SK-N-SH treated with all-trans-retinoic acid at 6 μM for 48 hours (cell line): ENCODE measurements at regions not wholly inside any gene's neighbourhood (a gene's known extent, or its start where the extent isn't known, plus 50 kb on each side); places are given as distances from the start of the nearest gene placed in this dataset.

Experiments used
- ARNTL ChIP-seq: fragments of 450-650 bp; formaldehyde crosslinking; IDR thresholded peaks from 2 replicates; pipeline ENCODE4 v1.5.0; 2020; ENCODE audit warnings: low read depth, mild to moderate bottlenecking, moderate library complexity, borderline replicate concordance
- OSR1 ChIP-seq: fragments of 250-450 bp; sonication (Bioruptor Pico); IDR thresholded peaks from 2 replicates; pipeline ENCODE4 v1.8.0; 2022; ENCODE audit warnings: moderate library complexity, mild to moderate bottlenecking, inconsistent platforms
- ZFP30 ChIP-seq: fragments of 450-650 bp; formaldehyde crosslinking; IDR thresholded peaks from 2 replicates; pipeline ENCODE4 v1.5.0; 2022; ENCODE audit warnings: mild to moderate bottlenecking, moderate library complexity
- ZNF565 ChIP-seq: fragments of 450-650 bp; formaldehyde crosslinking; conservative IDR thresholded peaks from 2 replicates; pipeline ENCODE4 v1.5.0; 2020; ENCODE audit warnings: low read depth, mild to moderate bottlenecking, moderate library complexity
- ZNF70 ChIP-seq: fragments of 450-650 bp; formaldehyde crosslinking; IDR thresholded peaks from 2 replicates; pipeline ENCODE4 v1.5.0; 2020; ENCODE audit warnings: mild to moderate bottlenecking, moderate library complexity
- ZNF8 ChIP-seq: fragments of 450-650 bp; formaldehyde crosslinking; IDR thresholded peaks from 2 replicates; pipeline ENCODE4 v1.5.0; 2020; ENCODE audit warnings: mild to moderate bottlenecking, moderate library complexity
- TF ChIP-seq, protein P1 (sequence below): fragments of 250-450 bp; sonication (Bioruptor Pico); IDR thresholded peaks from 2 replicates; pipeline ENCODE4 v1.8.0; 2020; ENCODE audit warnings: mild to moderate bottlenecking, moderate library complexity, borderline replicate concordance
- TF ChIP-seq, protein P2 (sequence below): fragments of 250-450 bp; sonication (Bioruptor Pico); IDR thresholded peaks from 2 replicates; pipeline ENCODE4 v1.5.0; 2020; ENCODE audit warnings: mild to moderate bottlenecking, moderate library complexity
- TF ChIP-seq, protein P3 (sequence below): fragments of 250-450 bp; sonication (Bioruptor Pico); IDR thresholded peaks from 2 replicates; pipeline ENCODE4 v1.8.0; 2021; ENCODE audit warnings: low read depth, mild to moderate bottlenecking, moderate library complexity, borderline replicate concordance
- TF ChIP-seq, protein P4 (sequence below): fragments of 250-450 bp; sonication (Bioruptor Pico); IDR thresholded peaks from 2 replicates; pipeline ENCODE4 v1.5.1; 2021; ENCODE audit warnings: mild to moderate bottlenecking, moderate library complexity

DNA sequence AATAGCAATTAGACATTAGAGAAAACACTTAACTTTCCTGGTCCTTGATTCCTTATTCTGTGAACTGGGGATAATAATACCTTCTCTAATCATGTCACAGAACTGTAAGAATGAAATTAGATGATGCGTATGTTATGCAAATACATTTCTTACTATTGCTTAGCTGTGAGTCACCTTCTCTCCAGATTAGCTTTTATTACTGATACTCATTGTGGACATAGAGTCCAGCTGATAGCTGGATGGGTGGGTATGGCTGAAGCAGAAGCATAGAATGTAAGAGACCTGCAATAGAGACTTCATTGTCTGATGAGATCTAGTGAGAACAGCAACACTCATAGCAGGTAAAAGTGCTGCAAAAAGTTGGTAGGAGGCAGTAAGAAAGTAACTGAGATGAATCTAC lies 437.2 kb upstream of the ZFP42 start:
- TF ChIP-seq, protein P1, sequence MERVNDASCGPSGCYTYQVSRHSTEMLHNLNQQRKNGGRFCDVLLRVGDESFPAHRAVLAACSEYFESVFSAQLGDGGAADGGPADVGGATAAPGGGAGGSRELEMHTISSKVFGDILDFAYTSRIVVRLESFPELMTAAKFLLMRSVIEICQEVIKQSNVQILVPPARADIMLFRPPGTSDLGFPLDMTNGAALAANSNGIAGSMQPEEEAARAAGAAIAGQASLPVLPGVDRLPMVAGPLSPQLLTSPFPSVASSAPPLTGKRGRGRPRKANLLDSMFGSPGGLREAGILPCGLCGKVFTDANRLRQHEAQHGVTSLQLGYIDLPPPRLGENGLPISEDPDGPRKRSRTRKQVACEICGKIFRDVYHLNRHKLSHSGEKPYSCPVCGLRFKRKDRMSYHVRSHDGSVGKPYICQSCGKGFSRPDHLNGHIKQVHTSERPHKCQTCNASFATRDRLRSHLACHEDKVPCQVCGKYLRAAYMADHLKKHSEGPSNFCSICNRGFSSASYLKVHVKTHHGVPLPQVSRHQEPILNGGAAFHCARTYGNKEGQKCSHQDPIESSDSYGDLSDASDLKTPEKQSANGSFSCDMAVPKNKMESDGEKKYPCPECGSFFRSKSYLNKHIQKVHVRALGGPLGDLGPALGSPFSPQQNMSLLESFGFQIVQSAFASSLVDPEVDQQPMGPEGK (CRISPR knock-in tag) = no peak
- TF ChIP-seq, protein P2, sequence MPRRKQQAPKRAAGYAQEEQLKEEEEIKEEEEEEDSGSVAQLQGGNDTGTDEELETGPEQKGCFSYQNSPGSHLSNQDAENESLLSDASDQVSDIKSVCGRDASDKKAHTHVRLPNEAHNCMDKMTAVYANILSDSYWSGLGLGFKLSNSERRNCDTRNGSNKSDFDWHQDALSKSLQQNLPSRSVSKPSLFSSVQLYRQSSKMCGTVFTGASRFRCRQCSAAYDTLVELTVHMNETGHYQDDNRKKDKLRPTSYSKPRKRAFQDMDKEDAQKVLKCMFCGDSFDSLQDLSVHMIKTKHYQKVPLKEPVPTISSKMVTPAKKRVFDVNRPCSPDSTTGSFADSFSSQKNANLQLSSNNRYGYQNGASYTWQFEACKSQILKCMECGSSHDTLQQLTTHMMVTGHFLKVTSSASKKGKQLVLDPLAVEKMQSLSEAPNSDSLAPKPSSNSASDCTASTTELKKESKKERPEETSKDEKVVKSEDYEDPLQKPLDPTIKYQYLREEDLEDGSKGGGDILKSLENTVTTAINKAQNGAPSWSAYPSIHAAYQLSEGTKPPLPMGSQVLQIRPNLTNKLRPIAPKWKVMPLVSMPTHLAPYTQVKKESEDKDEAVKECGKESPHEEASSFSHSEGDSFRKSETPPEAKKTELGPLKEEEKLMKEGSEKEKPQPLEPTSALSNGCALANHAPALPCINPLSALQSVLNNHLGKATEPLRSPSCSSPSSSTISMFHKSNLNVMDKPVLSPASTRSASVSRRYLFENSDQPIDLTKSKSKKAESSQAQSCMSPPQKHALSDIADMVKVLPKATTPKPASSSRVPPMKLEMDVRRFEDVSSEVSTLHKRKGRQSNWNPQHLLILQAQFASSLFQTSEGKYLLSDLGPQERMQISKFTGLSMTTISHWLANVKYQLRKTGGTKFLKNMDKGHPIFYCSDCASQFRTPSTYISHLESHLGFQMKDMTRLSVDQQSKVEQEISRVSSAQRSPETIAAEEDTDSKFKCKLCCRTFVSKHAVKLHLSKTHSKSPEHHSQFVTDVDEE (CRISPR knock-in tag) = no peak
- TF ChIP-seq ZFP30 (CRISPR knock-in tag) (no peak), ZNF565 (CRISPR knock-in tag) (no peak), ZNF70 (no peak), OSR1 (CRISPR knock-in tag) (no peak), ARNTL (no peak), ZNF8 (no peak)
- TF ChIP-seq, protein P3, sequence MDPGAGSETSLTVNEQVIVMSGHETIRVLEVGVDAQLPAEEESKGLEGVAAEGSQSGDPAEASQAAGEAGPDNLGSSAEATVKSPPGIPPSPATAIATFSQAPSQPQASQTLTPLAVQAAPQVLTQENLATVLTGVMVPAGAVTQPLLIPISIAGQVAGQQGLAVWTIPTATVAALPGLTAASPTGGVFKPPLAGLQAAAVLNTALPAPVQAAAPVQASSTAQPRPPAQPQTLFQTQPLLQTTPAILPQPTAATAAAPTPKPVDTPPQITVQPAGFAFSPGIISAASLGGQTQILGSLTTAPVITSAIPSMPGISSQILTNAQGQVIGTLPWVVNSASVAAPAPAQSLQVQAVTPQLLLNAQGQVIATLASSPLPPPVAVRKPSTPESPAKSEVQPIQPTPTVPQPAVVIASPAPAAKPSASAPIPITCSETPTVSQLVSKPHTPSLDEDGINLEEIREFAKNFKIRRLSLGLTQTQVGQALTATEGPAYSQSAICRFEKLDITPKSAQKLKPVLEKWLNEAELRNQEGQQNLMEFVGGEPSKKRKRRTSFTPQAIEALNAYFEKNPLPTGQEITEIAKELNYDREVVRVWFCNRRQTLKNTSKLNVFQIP (CRISPR knock-in tag) = no peak
- TF ChIP-seq, protein P4, sequence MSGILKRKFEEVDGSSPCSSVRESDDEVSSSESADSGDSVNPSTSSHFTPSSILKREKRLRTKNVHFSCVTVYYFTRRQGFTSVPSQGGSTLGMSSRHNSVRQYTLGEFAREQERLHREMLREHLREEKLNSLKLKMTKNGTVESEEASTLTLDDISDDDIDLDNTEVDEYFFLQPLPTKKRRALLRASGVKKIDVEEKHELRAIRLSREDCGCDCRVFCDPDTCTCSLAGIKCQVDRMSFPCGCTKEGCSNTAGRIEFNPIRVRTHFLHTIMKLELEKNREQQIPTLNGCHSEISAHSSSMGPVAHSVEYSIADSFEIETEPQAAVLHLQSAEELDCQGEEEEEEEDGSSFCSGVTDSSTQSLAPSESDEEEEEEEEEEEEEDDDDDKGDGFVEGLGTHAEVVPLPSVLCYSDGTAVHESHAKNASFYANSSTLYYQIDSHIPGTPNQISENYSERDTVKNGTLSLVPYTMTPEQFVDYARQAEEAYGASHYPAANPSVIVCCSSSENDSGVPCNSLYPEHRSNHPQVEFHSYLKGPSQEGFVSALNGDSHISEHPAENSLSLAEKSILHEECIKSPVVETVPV (CRISPR knock-in tag) = no peak
